Renal cortex interstitium (tissue), 11 donors: ENCODE measurements at regions not wholly inside any gene's neighbourhood (a gene's known extent, or its start where the extent isn't known, plus 50 kb on each side); places are given as distances from the start of the nearest gene placed in this dataset.

ENCODE experiments used
- DNase-seq, 11 donors: peaks; one replicate each; pipeline ENCODE4 v3.0.0-alpha.2; 2013; ENCODE audit warnings: low read depth in 9 of 11, low spot score in 4 of 11; ENCODE audit errors: extremely low read depth in 1 of 11

DNA sequence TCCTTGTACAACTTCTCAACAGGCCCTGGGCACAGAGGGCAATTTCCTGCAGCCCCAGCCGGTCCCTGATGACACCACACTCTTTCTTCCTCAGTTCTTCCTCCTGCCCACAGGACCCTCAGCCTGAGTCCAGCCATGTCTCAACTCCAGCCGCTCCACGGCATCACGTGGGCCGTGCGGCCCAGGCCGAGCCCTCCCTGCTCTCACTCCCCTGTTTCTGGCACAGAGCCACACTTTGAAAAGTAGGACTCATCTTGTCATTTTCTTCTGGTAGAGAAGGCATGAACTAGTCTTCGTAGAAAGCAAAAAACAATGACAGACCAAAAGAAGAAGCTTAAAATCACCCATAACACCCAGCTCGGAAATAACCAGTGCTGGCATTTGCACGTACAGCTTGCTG lies 404.7 kb upstream of the IRX1 start:
- DNase-seq = no peak

DNA sequence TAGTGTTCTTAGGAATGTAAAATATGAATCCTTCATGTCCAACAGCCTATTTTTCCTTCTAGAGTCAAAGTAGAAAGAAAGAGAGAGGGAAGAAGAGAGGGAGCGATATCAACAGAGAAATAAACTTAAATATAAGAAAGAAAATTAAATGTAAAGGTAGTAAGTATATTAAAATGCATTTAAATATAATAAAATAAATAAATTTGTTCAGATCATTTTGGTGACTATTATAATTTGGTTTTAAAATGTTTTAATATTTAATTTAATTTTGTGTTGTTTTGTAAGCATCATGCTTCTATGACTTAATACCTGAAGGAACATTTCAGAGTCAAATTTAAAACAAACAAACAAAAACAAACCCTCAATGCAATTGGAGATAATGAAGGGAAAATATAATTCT lies 405.2 kb upstream of the IRX1 start:
- no peak for DNase-seq

- DNase-seq = no peak
Measured at GRCh38 chr5:3187771-3188425, 407.7 kb upstream of the IRX1 start.

DNA sequence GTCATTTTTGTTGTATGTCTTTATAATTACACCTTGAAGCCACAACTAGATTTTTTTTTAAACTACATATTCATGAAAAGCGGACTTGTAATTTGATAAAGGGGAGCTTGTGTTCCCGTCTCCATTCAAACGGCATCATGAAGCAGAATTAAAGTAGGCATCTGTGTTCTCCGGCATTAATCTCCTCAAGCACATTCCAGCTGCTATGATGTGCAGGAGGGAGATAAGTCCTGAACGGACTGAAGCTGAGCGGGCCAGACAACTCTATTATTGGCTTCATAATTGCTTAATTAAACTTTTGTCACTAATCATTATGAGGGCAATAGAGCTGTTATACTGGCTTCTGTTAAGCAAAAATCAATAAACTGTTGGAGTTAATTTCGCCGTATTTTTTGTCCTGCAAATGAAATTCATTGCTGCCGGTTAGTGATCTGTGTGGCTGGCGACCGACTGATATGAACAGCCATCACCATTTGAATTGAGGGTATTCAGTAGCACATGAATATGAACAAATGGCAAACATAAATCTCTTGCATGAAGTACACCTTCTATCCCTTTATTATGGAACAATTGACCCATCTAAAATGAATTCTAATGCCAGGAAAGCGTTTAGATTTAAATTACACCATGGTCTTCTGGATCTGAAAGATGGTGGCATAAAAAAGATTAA lies 408.8 kb upstream of the IRX1 start:
- no peak for DNase-seq

GRCh38 chr5:3186156-3186555 lies 409.5 kb upstream of the IRX1 start:
- no peak for DNase-seq

DNA sequence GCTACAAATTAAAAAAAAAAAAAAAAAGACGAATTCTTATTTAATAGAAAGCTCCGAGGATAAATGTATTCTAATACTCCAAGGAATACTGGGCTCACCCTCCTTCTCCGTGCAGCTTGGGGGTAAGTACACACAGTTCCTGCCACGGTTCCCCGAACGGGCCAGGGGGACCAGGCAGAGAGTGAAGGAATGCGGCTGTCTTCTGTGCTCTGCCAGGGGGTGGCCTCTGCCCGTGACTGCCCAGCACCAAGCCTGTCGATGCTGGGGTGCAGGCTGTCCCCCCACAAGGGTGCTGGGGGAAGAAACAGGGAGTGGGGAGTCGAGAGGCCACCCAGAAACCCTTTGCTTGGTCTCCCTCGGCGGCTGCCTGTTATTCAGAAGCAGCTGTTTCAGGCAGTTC lies 410.1 kb upstream of the IRX1 start:
- DNase-seq = no peak

DNA sequence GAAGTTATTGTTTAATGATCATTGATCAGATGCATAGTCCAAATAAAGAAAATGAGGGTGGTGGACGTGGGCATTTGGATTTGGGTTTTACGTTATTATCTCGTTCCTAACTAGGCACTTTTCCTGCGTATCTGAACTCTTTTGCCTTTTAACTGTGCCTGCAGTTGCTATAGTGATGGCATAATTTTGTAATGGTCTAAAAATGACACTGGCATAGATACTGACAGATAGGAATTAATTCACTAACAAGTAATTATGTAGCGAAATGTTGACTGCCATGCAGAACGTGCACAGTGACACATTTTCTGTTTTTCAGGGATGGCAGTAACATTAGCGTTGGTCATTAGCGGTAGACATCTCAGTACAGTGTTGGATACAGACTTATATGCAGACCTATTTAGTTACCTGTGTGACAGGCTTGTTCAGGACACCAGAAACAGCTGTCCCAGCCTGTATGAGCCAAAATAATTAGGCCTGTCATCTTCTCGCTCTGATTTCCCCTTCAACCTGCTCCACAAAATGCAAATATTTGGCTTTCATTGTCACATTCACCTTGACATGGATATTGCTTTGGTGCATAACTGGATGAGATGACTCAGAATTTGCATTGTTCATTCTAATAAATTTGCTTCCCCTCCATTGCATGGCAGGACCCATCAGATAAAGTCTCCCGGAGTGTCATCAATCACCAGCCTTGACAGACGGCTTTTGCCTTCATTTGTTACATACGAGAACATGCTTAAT lies 413.3 kb upstream of the IRX1 start:
- DNase-seq = no peak

DNA sequence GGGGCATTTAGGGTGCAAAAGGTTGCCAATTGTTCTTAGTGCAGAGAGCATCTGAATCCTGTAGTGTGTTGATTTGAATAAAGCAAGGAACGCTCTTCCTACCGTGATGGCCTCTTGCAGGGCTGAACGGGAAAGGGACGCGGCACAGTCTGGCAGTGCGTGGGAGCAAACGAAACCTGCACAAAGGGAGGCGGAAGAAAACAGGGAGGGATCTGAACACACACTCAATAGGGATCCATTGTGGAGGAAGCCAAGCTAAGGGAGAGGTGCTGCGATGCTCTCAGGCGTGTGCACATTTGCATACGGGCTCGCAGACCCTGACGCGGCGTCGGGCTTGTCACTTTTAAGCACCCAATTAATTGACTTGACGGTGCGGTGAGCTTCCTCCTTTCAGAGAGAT lies 414.0 kb upstream of the IRX1 start:
- DNase-seq = no peak

- DNase-seq = no peak
Measured at GRCh38 chr5:3180636-3181035, 415.0 kb upstream of the IRX1 start.

- no peak for DNase-seq
Measured at GRCh38 chr5:3179220-3179619, 416.4 kb upstream of the IRX1 start.

DNA sequence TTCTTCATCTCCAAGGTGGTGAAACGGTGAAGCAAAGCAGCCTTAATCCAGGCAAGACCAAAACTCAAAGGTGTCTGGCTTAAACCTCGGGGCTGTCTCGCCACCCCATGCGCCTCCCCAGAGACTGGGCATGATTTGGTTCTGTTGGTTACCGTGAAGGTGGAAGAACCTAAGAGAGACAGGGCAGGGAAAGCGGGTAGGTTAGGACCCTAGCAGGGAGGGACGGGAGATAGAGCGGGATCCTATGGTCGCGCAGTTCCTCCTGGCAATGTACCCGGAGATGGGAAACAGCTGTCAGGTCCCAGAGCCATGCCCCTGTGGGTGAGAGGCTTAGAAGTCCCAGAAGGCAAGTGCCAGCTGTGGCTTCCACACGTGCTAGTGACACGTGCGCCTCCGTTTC lies 418.3 kb upstream of the IRX1 start:
- DNase-seq = no peak

- no peak for DNase-seq
Measured at GRCh38 chr5:3175416-3175815, 420.2 kb upstream of the IRX1 start.

- no peak for DNase-seq
Measured at GRCh38 chr5:3167473-3167872, 416.0 kb upstream of the IRX2 start.

DNA sequence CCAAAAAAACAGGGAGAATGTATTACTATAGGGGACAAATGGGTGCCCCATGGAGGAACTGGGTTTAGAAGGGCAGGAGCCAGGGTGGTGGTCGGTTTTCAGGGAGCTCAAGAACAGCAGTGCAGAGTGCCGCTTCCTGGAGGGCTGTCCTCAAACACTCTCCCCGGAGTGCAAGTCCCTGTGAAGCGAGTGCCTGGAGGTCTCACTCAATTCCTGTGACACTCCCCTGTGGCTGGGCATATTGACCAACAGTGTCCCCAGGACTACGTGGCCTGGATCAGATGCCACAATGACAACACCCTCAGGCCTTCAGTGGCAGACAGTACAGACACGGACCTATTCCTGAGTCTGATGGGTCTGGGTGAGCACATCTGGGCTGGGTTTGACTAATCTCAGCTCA lies 412.1 kb upstream of the IRX2 start:
- DNase-seq = no peak

DNA sequence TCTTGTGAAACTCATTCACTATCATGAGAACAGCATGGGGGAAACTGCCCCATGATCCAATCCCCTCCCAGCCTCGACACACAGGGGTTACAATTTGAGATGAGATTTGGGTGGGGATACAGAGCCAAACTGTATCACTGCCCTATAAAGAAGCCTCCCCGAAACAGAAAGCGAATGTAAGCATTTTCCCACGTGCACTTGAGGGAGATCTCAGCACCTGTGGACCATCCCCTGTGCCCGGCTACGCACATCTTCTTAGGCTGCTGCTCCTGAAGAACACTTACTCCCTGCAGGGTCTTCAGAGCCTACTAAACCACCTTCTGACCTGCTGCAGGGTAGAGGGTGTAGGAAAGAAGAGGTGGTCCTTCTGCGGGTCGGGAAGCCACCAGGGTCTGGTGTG lies 410.2 kb upstream of the IRX2 start:
- no peak for DNase-seq

DNA sequence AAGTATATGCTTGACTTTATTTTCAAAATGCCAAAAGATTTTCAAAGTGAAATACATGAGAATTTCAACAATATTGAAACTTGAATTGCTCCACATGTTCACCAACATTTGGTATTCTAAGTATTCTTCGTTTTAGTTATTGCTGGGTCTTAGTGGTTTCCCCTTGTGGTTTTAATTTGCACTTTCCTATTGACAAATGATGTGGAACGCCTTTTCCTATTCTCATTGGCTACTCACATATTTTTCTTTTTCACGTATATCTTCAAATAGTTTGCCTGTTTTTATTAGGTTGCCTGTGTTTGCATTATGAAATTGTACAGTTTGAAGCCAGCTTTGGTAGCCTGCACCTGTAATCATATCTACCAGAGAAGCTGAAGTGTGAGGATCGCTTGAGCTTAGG lies 405.7 kb upstream of the IRX2 start:
- no peak for DNase-seq

DNA sequence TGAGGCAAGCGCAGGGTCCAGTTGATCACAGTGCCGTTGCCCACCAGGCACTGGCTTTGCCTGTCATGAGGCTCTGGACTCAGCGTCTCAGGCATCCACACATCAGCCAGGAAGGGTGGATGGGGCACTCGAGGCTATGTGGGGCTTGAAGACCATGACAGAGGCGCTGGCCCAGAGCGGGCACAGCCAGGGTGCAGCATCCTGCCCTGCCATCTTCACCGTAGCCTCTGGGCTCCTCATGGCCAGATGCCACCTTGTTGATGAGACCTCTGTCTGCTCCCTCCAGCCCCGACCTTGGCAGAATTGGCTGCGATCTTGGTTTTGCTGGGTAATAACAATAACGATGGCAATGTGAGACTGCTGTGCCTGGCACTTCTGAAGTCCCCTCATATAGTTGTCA lies 404.2 kb upstream of the IRX2 start:
- no peak for DNase-seq

DNA sequence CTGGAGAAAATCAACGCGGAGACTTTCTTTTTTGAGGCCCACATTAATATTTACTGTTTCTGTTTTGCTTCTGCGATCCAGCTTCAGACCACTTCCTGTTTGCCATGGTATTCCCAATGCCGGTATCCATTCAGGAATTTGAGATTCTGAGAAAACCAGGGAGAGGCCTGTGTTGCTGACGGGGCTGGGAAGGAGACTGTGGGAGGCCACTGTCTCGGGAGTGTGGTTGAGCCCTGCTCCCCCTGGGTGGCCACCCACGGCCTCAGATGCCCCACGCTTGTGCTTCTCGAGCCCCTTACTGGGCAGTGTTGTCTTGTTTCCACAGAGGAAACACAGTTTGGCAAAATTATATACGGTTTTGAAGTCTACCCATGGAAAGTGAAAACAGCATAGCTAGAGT lies 403.6 kb upstream of the IRX2 start:
- DNase-seq = no peak

DNA sequence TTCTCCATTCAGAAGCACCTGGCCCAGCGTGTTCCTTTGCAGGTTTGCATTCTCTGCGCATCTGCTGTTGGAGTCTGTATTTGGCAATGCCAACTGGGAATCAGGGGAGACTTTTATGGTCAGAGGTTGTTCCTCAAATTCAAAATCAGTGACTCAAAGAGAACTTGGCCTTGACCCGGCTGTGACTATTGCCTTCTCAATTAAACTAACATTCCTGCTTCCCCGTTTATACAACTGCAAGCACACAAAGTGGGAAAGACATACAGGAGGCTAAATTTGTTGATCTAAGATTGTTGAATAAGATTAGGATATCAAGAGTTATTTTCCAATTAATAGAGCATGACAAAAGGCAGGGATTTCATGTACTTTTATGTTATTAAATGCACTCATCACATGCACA lies 402.4 kb upstream of the IRX2 start:
- DNase-seq = no peak

GRCh38 chr5:3153226-3153858 lies 401.9 kb upstream of the IRX2 start:
- no peak for DNase-seq
